ENCODE measurements at regions not wholly inside any gene's neighbourhood (a gene's known extent, or its start where the extent isn't known, plus 50 kb on each side); places are given as distances from the start of the nearest gene placed in this dataset.

DNA sequence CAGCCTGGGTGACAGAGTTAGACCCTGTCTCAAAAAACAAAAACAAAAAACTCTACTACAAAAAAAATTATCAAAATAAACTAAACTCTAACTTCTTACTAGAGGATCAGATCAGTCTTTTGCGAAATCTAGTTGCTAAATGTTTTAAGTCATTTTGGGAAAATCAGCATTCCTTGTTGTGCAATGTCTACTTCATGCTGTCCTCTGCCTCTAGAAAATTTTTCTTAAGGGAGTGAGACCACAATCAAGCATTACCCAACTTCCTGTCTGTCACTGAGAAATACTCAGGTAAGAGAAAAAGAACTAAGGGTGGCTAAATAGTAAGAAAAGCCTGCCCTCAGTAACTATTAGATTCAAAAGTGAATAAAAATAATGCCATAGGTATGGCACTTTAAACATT, 67.2 kb upstream of the FOXD3 start:
- Histone ChIP-seq H3K36me3 (ENCODE audit: control insufficient read depth in 2 of 2, extremely low read depth in 1 of 2, insufficient read depth in 2 of 2, low read length in 2 of 2) (no peaks in the 10 kb centered on the region), H4K20me1 (ENCODE audit: control insufficient read depth, extremely low read depth, insufficient read depth, low read length) (no peaks in the 10 kb centered on the region), H2AFZ (ENCODE audit: control insufficient read depth, low read length) (no peak overlapping the region), H3K9me3 (ENCODE audit: control insufficient read depth, low read depth, low read length) (no peaks in the 10 kb centered on the region), H3K79me2 (ENCODE audit: control insufficient read depth, insufficient read depth, low read length) (no peaks in the 10 kb centered on the region), H3K27ac (ENCODE audit: control insufficient read depth, insufficient read depth, low read length) (no peak overlapping the region), H3K4me1 (ENCODE audit: control insufficient read depth, extremely low read depth, insufficient read depth, low read length) (no peaks in the 10 kb centered on the region), H3K27me3 (ENCODE audit: control insufficient read depth, extremely low read depth, insufficient read depth, low read length) (no peaks in the 10 kb centered on the region), H3K4me3 (ENCODE audit: control insufficient read depth in 2 of 3, extremely low read depth in 1 of 3, insufficient read depth in 2 of 3, low read depth in 1 of 3, low read length in 3 of 3) (no peak overlapping the region), H3K9me1 (ENCODE audit: control insufficient read depth, extremely low read depth, insufficient read depth, low read length) (no peaks in the 10 kb centered on the region), H3K9ac (ENCODE audit: control insufficient read depth, extremely low read depth, insufficient read depth, low read length) (no peak overlapping the region), H3K4me2 (ENCODE audit: control insufficient read depth, extremely low read depth, insufficient read depth, low read depth, low read length) (no peak overlapping the region)
- FAIRE-seq (no peak), DNase-seq (ENCODE audit: low read depth, low spot score) (no peak)
- TF ChIP-seq EZH2 (IDR thresholded peaks at IDR 0.05; ENCODE audit: low read length): no peak
- TF ChIP-seq, protein P1, sequence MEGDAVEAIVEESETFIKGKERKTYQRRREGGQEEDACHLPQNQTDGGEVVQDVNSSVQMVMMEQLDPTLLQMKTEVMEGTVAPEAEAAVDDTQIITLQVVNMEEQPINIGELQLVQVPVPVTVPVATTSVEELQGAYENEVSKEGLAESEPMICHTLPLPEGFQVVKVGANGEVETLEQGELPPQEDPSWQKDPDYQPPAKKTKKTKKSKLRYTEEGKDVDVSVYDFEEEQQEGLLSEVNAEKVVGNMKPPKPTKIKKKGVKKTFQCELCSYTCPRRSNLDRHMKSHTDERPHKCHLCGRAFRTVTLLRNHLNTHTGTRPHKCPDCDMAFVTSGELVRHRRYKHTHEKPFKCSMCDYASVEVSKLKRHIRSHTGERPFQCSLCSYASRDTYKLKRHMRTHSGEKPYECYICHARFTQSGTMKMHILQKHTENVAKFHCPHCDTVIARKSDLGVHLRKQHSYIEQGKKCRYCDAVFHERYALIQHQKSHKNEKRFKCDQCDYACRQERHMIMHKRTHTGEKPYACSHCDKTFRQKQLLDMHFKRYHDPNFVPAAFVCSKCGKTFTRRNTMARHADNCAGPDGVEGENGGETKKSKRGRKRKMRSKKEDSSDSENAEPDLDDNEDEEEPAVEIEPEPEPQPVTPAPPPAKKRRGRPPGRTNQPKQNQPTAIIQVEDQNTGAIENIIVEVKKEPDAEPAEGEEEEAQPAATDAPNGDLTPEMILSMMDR (optimal IDR thresholded peaks at IDR 0.05 in 1 of 3, IDR thresholded peaks at IDR 0.05 in 1 of 3, conservative IDR thresholded peaks at IDR 0.05 in 1 of 3; ENCODE audit: extremely low read depth in 1 of 3, insufficient read depth in 2 of 3, low read length in 3 of 3): no peak
- dilution Hi-C loops (cut with MboI; ENCODE audit: extremely low pct_ligation_motif_present, low sequenced_read_pairs): no loop called here

DNA sequence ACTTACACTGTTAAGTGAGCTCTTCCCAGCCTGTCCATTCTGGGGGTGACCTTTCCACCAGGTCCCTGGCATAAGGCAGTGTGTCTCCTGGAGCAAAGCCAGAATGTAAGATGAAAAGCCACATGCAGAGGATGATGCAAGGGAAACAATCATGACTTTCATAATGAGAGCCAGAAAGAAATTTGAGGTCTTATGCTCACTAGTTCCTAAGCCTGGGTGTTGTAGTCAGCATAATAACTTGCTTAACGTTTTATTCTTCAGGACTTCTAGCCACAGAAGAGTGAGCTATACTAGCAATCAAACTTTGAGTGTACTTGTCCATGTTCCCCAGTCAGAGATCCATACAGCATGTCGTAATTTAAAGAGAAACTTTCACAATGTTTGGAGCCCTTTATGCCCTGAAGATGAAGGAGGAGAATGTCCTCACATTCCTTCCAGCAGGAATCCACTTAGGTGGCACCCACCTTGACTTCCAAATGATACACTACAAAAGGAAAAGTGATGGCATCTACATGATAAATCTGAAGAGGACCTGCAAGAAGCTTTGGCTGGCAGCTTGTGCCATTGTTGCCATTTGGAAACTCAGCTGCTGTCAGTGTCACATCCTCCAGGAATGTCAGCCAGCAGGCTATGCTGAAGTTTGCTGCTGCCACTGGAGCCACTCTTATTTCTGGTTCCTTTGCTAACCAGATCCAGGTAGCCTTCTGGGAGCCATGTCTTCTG, 60.5 kb upstream of the FOXD3 start:
- Histone ChIP-seq H3K27ac (ENCODE audit: control insufficient read depth, insufficient read depth, low read length) (no peak overlapping the region), H2AFZ (ENCODE audit: control insufficient read depth, low read length) (no peak overlapping the region), H3K27me3 (ENCODE audit: control insufficient read depth, extremely low read depth, insufficient read depth, low read length) (no peaks in the 10 kb centered on the region), H4K20me1 (ENCODE audit: control insufficient read depth, extremely low read depth, insufficient read depth, low read length) (no peaks in the 10 kb centered on the region), H3K4me3 (ENCODE audit: control insufficient read depth in 2 of 3, extremely low read depth in 1 of 3, insufficient read depth in 2 of 3, low read depth in 1 of 3, low read length in 3 of 3) (no peak overlapping the region), H3K4me2 (ENCODE audit: control insufficient read depth, extremely low read depth, insufficient read depth, low read depth, low read length) (no peak overlapping the region), H3K9me1 (ENCODE audit: control insufficient read depth, extremely low read depth, insufficient read depth, low read length) (no peaks in the 10 kb centered on the region), H3K4me1 (ENCODE audit: control insufficient read depth, extremely low read depth, insufficient read depth, low read length) (no peaks in the 10 kb centered on the region), H3K9me3 (ENCODE audit: control insufficient read depth, low read depth, low read length) (no peaks in the 10 kb centered on the region), H3K79me2 (ENCODE audit: control insufficient read depth, insufficient read depth, low read length) (no peaks in the 10 kb centered on the region), H3K36me3 (ENCODE audit: control insufficient read depth in 2 of 2, extremely low read depth in 1 of 2, insufficient read depth in 2 of 2, low read length in 2 of 2) (no peaks in the 10 kb centered on the region), H3K9ac (ENCODE audit: control insufficient read depth, extremely low read depth, insufficient read depth, low read length) (no peak overlapping the region)
- dilution Hi-C loops (cut with MboI; ENCODE audit: extremely low pct_ligation_motif_present, low sequenced_read_pairs): no loop called here
- FAIRE-seq (no peak), DNase-seq (ENCODE audit: low read depth, low spot score) (no peak)
- TF ChIP-seq, protein P1 (optimal IDR thresholded peaks at IDR 0.05 in 1 of 3, IDR thresholded peaks at IDR 0.05 in 1 of 3, conservative IDR thresholded peaks at IDR 0.05 in 1 of 3; ENCODE audit: extremely low read depth in 1 of 3, insufficient read depth in 2 of 3, low read length in 3 of 3): no peak
- no peak for TF ChIP-seq EZH2 (IDR thresholded peaks at IDR 0.05; ENCODE audit: low read length)

Data from keratinocyte (primary cell).